ENCODE measurements at regions not wholly inside any gene's neighbourhood (a gene's known extent, or its start where the extent isn't known, plus 50 kb on each side); places are given as distances from the start of the nearest gene placed in this dataset.

GRCh38 chr11:106459135-106459534, 381.7 kb downstream of the AASDHPPT start:
- TF ChIP-seq, protein P1, sequence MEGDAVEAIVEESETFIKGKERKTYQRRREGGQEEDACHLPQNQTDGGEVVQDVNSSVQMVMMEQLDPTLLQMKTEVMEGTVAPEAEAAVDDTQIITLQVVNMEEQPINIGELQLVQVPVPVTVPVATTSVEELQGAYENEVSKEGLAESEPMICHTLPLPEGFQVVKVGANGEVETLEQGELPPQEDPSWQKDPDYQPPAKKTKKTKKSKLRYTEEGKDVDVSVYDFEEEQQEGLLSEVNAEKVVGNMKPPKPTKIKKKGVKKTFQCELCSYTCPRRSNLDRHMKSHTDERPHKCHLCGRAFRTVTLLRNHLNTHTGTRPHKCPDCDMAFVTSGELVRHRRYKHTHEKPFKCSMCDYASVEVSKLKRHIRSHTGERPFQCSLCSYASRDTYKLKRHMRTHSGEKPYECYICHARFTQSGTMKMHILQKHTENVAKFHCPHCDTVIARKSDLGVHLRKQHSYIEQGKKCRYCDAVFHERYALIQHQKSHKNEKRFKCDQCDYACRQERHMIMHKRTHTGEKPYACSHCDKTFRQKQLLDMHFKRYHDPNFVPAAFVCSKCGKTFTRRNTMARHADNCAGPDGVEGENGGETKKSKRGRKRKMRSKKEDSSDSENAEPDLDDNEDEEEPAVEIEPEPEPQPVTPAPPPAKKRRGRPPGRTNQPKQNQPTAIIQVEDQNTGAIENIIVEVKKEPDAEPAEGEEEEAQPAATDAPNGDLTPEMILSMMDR (IDR thresholded peaks at IDR 0.05), result no peak
- no peak for TF ChIP-seq ZFX (IDR thresholded peaks at IDR 0.05; ENCODE audit: borderline replicate concordance)

All from 22Rv1 (cell line).